ENCODE measurements at regions not wholly inside any gene's neighbourhood (a gene's known extent, or its start where the extent isn't known, plus 50 kb on each side); places are given as distances from the start of the nearest gene placed in this dataset.
"Not testable (repeated sequence)": the region's sequence is repeated elsewhere in the genome, so short reads cannot be mapped to it uniquely, and the experiment has no call there.

- no peak overlapping the region for H3K4me3 ChIP-seq (ENCODE audit: low read length)
- no peak overlapping the region for H3K27ac ChIP-seq (ENCODE audit: low read depth in 1 of 2, low read length in 2 of 2)
- Mint-ChIP-seq H3K9me3 (no peaks in the 10 kb centered on the region), H3K36me3 (ENCODE audit: low read depth) (no peaks in the 10 kb centered on the region), H3K4me1 (ENCODE audit: low read depth) (no peaks in the 10 kb centered on the region), H3K27ac (no peak overlapping the region), H3K4me3 (no peak overlapping the region), H3K27me3 (peaks cover 7% of the 10 kb centered on the region)
- no peak for TF ChIP-seq CTCF (IDR thresholded peaks at IDR 0.05)
- ChIA-PET CTCF (no interaction called here), POLR2A (no interaction called here)
- no peak for ATAC-seq (ENCODE audit: poor library complexity)
- intact Hi-C loops (cut with DNase I, micrococcal nuclease): no loop called here
- no peaks in the 10 kb centered on the region for H3K36me3 ChIP-seq (ENCODE audit: insufficient read depth, low read length)
- H3K27me3 ChIP-seq (ENCODE audit: control insufficient read depth in 1 of 2, insufficient read depth in 2 of 2, low read length in 2 of 2): peaks cover 0 to 5% of the 10 kb centered on the region in 2 experiments
- no peaks in the 10 kb centered on the region for H3K9me3 ChIP-seq (ENCODE audit: control insufficient read depth in 1 of 2, insufficient read depth in 1 of 2, low read length in 2 of 2)
- no peaks in the 10 kb centered on the region for H3K4me1 ChIP-seq (ENCODE audit: insufficient read depth, low read length)
- no peak for DNase-seq
Measured at GRCh38 chr5:68685863-68686262, 408.0 kb upstream of the SLC30A5 start.

GRCh38 chr5:68688547-68688946 is 405.3 kb upstream of the SLC30A5 start:
- H3K4me3 ChIP-seq (ENCODE audit: low read length): no peak overlapping the region
- H3K27me3 ChIP-seq (ENCODE audit: control insufficient read depth in 1 of 2, insufficient read depth in 2 of 2, low read length in 2 of 2): no peaks in the 10 kb centered on the region
- ChIA-PET CTCF (no interaction called here), POLR2A (no interaction called here)
- H3K9me3 ChIP-seq (ENCODE audit: control insufficient read depth in 1 of 2, insufficient read depth in 1 of 2, low read length in 2 of 2): peaks cover 0 to 7% of the 10 kb centered on the region in 2 experiments
- H3K36me3 ChIP-seq (ENCODE audit: insufficient read depth, low read length): no peaks in the 10 kb centered on the region
- H3K4me3 Mint-ChIP-seq: no peak overlapping the region
- DNase-seq (no peak), ATAC-seq (ENCODE audit: poor library complexity) (no peak)
- no peak for TF ChIP-seq CTCF (IDR thresholded peaks at IDR 0.05)
- H3K27ac ChIP-seq (ENCODE audit: low read depth in 1 of 2, low read length in 2 of 2): no peak overlapping the region
- no peaks in the 10 kb centered on the region for H3K27me3 Mint-ChIP-seq
- no peaks in the 10 kb centered on the region for H3K4me1 Mint-ChIP-seq (ENCODE audit: low read depth)
- H3K9me3 Mint-ChIP-seq: no peaks in the 10 kb centered on the region
- intact Hi-C loops (cut with DNase I, micrococcal nuclease): no loop called here
- no peaks in the 10 kb centered on the region for H3K36me3 Mint-ChIP-seq (ENCODE audit: low read depth)
- no peak overlapping the region for H3K27ac Mint-ChIP-seq
- H3K4me1 ChIP-seq (ENCODE audit: insufficient read depth, low read length): no peaks in the 10 kb centered on the region

- Mint-ChIP-seq H3K9me3 (no peaks in the 10 kb centered on the region), H3K27me3 (no peaks in the 10 kb centered on the region), H3K4me3 (no peak overlapping the region), H3K36me3 (ENCODE audit: low read depth) (no peaks in the 10 kb centered on the region), H3K27ac (no peak overlapping the region), H3K4me1 (ENCODE audit: low read depth) (no peaks in the 10 kb centered on the region)
- ATAC-seq (ENCODE audit: poor library complexity): no peak
- Histone ChIP-seq H3K27me3 (ENCODE audit: control insufficient read depth in 1 of 2, insufficient read depth in 2 of 2, low read length in 2 of 2) (no peaks in the 10 kb centered on the region), H3K4me1 (ENCODE audit: insufficient read depth, low read length) (no peaks in the 10 kb centered on the region), H3K36me3 (ENCODE audit: insufficient read depth, low read length) (no peaks in the 10 kb centered on the region), H3K9me3 (ENCODE audit: control insufficient read depth in 1 of 2, insufficient read depth in 1 of 2, low read length in 2 of 2) (peaks cover 0 to 7% of the 10 kb centered on the region in 2 experiments), H3K27ac (ENCODE audit: low read depth in 1 of 2, low read length in 2 of 2) (no peak overlapping the region), H3K4me3 (ENCODE audit: low read length) (no peak overlapping the region)
- no peak for DNase-seq
- no peak for TF ChIP-seq CTCF (IDR thresholded peaks at IDR 0.05)
- intact Hi-C loops (cut with DNase I, micrococcal nuclease): no loop called here
- ChIA-PET POLR2A (no interaction called here), CTCF (no interaction called here)
Measured at GRCh38 chr5:68689010-68689409, 404.8 kb upstream of the SLC30A5 start.

GRCh38 chr5:68691874-68692273 is 401.9 kb upstream of the SLC30A5 start:
- H3K27ac Mint-ChIP-seq; H3K27me3 ChIP-seq (ENCODE audit: control insufficient read depth in 1 of 2, insufficient read depth in 2 of 2, low read length in 2 of 2); H3K27me3 Mint-ChIP-seq; POLR2A ChIA-PET; ATAC-seq (ENCODE audit: poor library complexity); intact Hi-C loops (cut with DNase I, micrococcal nuclease); H3K4me3 ChIP-seq (ENCODE audit: low read length); H3K4me3 Mint-ChIP-seq; H3K9me3 Mint-ChIP-seq; H3K36me3 ChIP-seq (ENCODE audit: insufficient read depth, low read length); H3K9me3 ChIP-seq (ENCODE audit: control insufficient read depth in 1 of 2, insufficient read depth in 1 of 2, low read length in 2 of 2); H3K27ac ChIP-seq (ENCODE audit: low read depth in 1 of 2, low read length in 2 of 2); CTCF ChIA-PET; H3K36me3 Mint-ChIP-seq (ENCODE audit: low read depth); DNase-seq; H3K4me1 ChIP-seq (ENCODE audit: insufficient read depth, low read length); H3K4me1 Mint-ChIP-seq (ENCODE audit: low read depth): not testable (repeated sequence)

Data from CD4-positive, alpha-beta T cell (primary cell).